IMR-90 (cell line): ENCODE measurements at regions not wholly inside any gene's neighbourhood (a gene's known extent, or its start where the extent isn't known, plus 50 kb on each side); places are given as distances from the start of the nearest gene placed in this dataset.
A peak's percentile ranks its signal among the peaks of the same experiment; 100 is the strongest.

Experiments
- ATAC-seq: fragments of 200-7000 bp; cut with Tn5 transposase; 2 replicates; pipeline ENCODE4 v1.9.1; 2020; ENCODE audit warnings: low read depth, mild to moderate bottlenecking, moderate library complexity
- BruUV-seq: library from RNA; stranded (reverse); fragments of 400-500 nt; replicated peaks from 2 replicates; lab custom pipeline; 2021; lab: Mats Ljungman, UMichigan
- CTCF ChIA-PET: fragments of 300-600 bp; formaldehyde crosslinking; extraction: SDS; loops from one replicate; lab custom pipeline; 2021; ENCODE audit warnings: antibody characterized with exemption; lab: Yijun Ruan, JAX
- POLR2A ChIA-PET: fragments of 300-600 bp; sonication (Branson Sonifier 250); formaldehyde crosslinking; loops from one replicate; lab custom pipeline; 2022; ENCODE audit warnings: antibody characterized with exemption; ENCODE audit not compliant: unreplicated experiment; lab: Charles Lee
- DNase-seq: peaks from one replicate; pipeline ENCODE4 v3.0.0; 2013
- H2AFZ ChIP-seq: replicated peaks from 2 replicates; pipeline ENCODE3; 2013; ENCODE audit warnings: low read length, mild to moderate bottlenecking; ENCODE audit not compliant: poor library complexity
- H2AK5ac ChIP-seq: 2 replicates; pipeline ENCODE4 v1.6.1; 2013; ENCODE audit warnings: low read depth, low read length, inconsistent platforms
- H2AK9ac ChIP-seq: replicated peaks from 2 replicates; pipeline ENCODE3; 2013; ENCODE audit warnings: mild to moderate bottlenecking, low read depth, low read length, moderate library complexity; ENCODE audit not compliant: poor library complexity
- H2BK120ac ChIP-seq: 2 replicates; pipeline ENCODE4 v1.6.1; 2013; ENCODE audit warnings: low read depth, low read length, inconsistent platforms
- H2BK15ac ChIP-seq: 3 replicates; pipeline ENCODE4 v1.6.1; 2013; ENCODE audit warnings: low read depth, low read length, inconsistent platforms
- H2BK20ac ChIP-seq: 2 replicates; pipeline ENCODE4 v1.6.1; 2013; ENCODE audit warnings: low read depth, mild to moderate bottlenecking, inconsistent platforms, low read length, moderate library complexity
- H2BK5ac ChIP-seq: 2 replicates; pipeline ENCODE4 v1.6.1; 2013; ENCODE audit warnings: mild to moderate bottlenecking, low read depth, low read length, inconsistent platforms; ENCODE audit not compliant: poor library complexity, severe bottlenecking
- H3K14ac ChIP-seq: replicated peaks from 2 replicates; pipeline ENCODE4 v1.6.1; 2013; ENCODE audit warnings: low read depth, low read length, inconsistent platforms
- H3K18ac ChIP-seq: 2 replicates; pipeline ENCODE4 v1.6.1; 2013; ENCODE audit warnings: low read depth, low read length, control low read depth
- H3K23ac ChIP-seq: 2 replicates; pipeline ENCODE4 v1.6.1; 2013; ENCODE audit warnings: low read depth, low read length, inconsistent platforms
- H3K27ac ChIP-seq: 2 replicates; pipeline ENCODE4 v1.5.1; 2013; ENCODE audit warnings: mild to moderate bottlenecking, control low read depth, low read length; ENCODE audit not compliant: insufficient read depth
- H3K27me3 ChIP-seq: 2 replicates; pipeline ENCODE4 v1.6.1; 2013; ENCODE audit warnings: low read length; ENCODE audit not compliant: control insufficient read depth, insufficient read depth
- H3K36me3 ChIP-seq: 2 replicates; pipeline ENCODE4 v1.6.1; 2013; ENCODE audit warnings: low read length, mixed read lengths; ENCODE audit not compliant: control insufficient read depth, insufficient read depth
- H3K4ac ChIP-seq: 2 replicates; pipeline ENCODE4 v1.6.1; 2013; ENCODE audit warnings: low read depth, low read length, inconsistent platforms
- H3K4me1 ChIP-seq: 2 replicates; pipeline ENCODE4 v1.6.1; 2013; ENCODE audit warnings: low read length, mixed read lengths; ENCODE audit not compliant: control insufficient read depth, insufficient read depth
- H3K4me2 ChIP-seq: 2 replicates; pipeline ENCODE4 v1.6.1; 2013; ENCODE audit warnings: low read depth, mild to moderate bottlenecking, control low read depth, low read length, moderate library complexity
- H3K4me3 ChIP-seq: 2 replicates; pipeline ENCODE4 v1.5.1; 2013; ENCODE audit warnings: low read depth, mild to moderate bottlenecking, control low read depth, low read length, moderate library complexity; ENCODE audit not compliant: insufficient read depth
- H3K56ac ChIP-seq: 2 replicates; pipeline ENCODE4 v1.6.1; 2013; ENCODE audit warnings: low read length, inconsistent platforms; ENCODE audit not compliant: insufficient read depth; ENCODE audit errors: extremely low read depth
- H3K79me1 ChIP-seq, 2 experiments: 2 replicates each; pipeline ENCODE4 v1.6.1; 2013; ENCODE audit warnings: low read length in 2 of 2, inconsistent platforms in 1 of 2, low read depth in 1 of 2
- H3K9ac ChIP-seq: 2 replicates; pipeline ENCODE4 v1.6.1; 2013; ENCODE audit warnings: low read depth, low read length, control low read depth
- H3K9me1 ChIP-seq: 2 replicates; pipeline ENCODE4 v1.6.1; 2013; ENCODE audit warnings: low read length, inconsistent platforms; ENCODE audit not compliant: insufficient read depth
- H3K9me3 ChIP-seq: 2 replicates; pipeline ENCODE4 v1.6.1; 2013; ENCODE audit warnings: low read length; ENCODE audit not compliant: control insufficient read depth, insufficient read depth
- H4K20me1 ChIP-seq: 2 replicates; pipeline ENCODE4 v1.6.1; 2013; ENCODE audit warnings: low read length, inconsistent platforms; ENCODE audit not compliant: insufficient read depth
- H4K5ac ChIP-seq: 2 replicates; pipeline ENCODE4 v1.6.1; 2013; ENCODE audit warnings: mild to moderate bottlenecking, low read depth, low read length, control low read depth
- H4K8ac ChIP-seq, 2 experiments: 2 replicates each; pipeline ENCODE4 v1.6.1; 2013; ENCODE audit warnings: low read depth in 2 of 2, low read length in 2 of 2, control low read depth in 1 of 2, inconsistent platforms in 1 of 2
- H4K91ac ChIP-seq: 2 replicates; pipeline ENCODE4 v1.6.1; 2013; ENCODE audit warnings: low read depth, low read length, inconsistent platforms; ENCODE audit not compliant: insufficient read depth
- MAFK ChIP-seq: IDR thresholded peaks from 2 replicates; pipeline ENCODE4 v1.6.1; 2012; ENCODE audit warnings: low read depth, low read length, improper control_type of control experiment
- SMC3 ChIP-seq: fragments of 150-350 bp; IDR thresholded peaks from 2 replicates; pipeline ENCODE4 v1.6.1; 2016; ENCODE audit warnings: low read depth, mild to moderate bottlenecking, antibody characterized with exemption, low read length, moderate library complexity
- WGBS, 2 experiments: methylation state at CpG; one replicate each; pipeline versions ENCODE4 v1.1.5 to v1.1.7; 2013; ENCODE audit warnings: missing lambda C conversion rate in 2 of 2; ENCODE audit not compliant: insufficient read length in 1 of 2; ENCODE audit errors: extremely low coverage in 2 of 2; 5-methylcytosine and 5-hydroxymethylcytosine counted together
- dilution Hi-C: fragments of 300-500 bp; cut with HindIII; formaldehyde crosslinking; loops from one replicate; pipeline ENCODE4 v1.14.3; 2018; ENCODE audit warnings: low sequenced_read_pairs; ENCODE audit not compliant: unreplicated experiment
- in situ Hi-C: fragments of 300-500 bp; cut with MboI; formaldehyde crosslinking; loops from 3 replicates; pipeline ENCODE4 v1.14.3; 2019; ENCODE audit warnings: low sequenced_read_pairs, inconsistent platforms, mixed read lengths
- intact Hi-C: fragments of 100-400 bp; cut with micrococcal nuclease; formaldehyde crosslinking; loops from 2 replicates; pipeline ENCODE4 v1.10.0; 2022

GRCh38 chr20:22182148-22182547 lies 402.2 kb downstream of the FOXA2 start:
- Histone ChIP-seq H4K5ac (no peak overlapping the region), H3K4me2 (no peak overlapping the region), H3K4me1 (no peaks in the 10 kb centered on the region), H3K56ac (no peak overlapping the region), H3K9me3 (0 out of 2 replicates have a peak, but pooled peaks cover 2% of the 10 kb centered on the region), H3K4me3 (no peak overlapping the region), H3K9me1 (no peaks in the 10 kb centered on the region), H3K23ac (no peak overlapping the region), H3K9ac (no peak overlapping the region), H2AFZ (no peak overlapping the region), H4K8ac (no peak overlapping the region), H4K91ac (no peak overlapping the region), H3K36me3 (no peaks in the 10 kb centered on the region), H3K79me1 (no peaks in the 10 kb centered on the region), H2AK9ac (no peak overlapping the region), H2BK5ac (no peak overlapping the region), H3K4ac (no peak overlapping the region), H2BK15ac (no peak overlapping the region), H3K27me3 (no peaks in the 10 kb centered on the region), H2BK20ac (no peak overlapping the region), H3K27ac (no peak overlapping the region), H4K20me1 (no peaks in the 10 kb centered on the region), H3K14ac (no peak overlapping the region), H2AK5ac (no peak overlapping the region), H2BK120ac (no peak overlapping the region), H3K18ac (no peak overlapping the region)
- POLR2A ChIA-PET = no interaction called here
- intact Hi-C loops (no loop called here), in situ Hi-C loops (no loop called here), dilution Hi-C loops (no loop called here)
- CTCF ChIA-PET = no interaction called here
- WGBS, 2 experiments = no CpG with 5 or more reads among the region's 1 CpG
- TF ChIP-seq MAFK (peak; percentile 90), SMC3 (no peak)
- DNase-seq (no peak), ATAC-seq (no peak)
- BruUV-seq = no TSS peak
